ENCODE measurements at regions not wholly inside any gene's neighbourhood (a gene's known extent, or its start where the extent isn't known, plus 50 kb on each side); places are given as distances from the start of the nearest gene placed in this dataset.
"Not testable (repeated sequence)": the region's sequence is repeated elsewhere in the genome, so short reads cannot be mapped to it uniquely, and the experiment has no call there.

DNA sequence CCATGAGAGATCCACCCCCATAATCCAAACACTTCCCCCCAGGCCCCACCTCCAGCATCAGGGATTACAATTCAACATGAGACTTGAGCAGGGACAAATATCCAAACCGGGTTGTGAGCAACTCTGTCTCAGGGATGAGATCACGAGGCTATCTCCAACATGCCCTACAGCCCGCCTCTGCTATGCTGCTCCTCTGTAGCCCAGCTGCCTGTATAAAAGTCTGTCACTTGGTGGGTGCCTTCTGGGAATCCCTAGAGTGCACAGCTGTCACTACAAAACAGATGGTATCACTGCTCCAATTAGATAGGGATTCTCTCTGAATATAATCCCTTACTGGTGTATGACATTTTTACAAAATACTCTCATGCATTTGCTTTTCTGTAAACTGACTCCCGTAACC is 114.9 kb upstream of the NANOS1 start:
- no peak for DNase-seq (ENCODE audit: low read depth in 2 of 2)

DNA sequence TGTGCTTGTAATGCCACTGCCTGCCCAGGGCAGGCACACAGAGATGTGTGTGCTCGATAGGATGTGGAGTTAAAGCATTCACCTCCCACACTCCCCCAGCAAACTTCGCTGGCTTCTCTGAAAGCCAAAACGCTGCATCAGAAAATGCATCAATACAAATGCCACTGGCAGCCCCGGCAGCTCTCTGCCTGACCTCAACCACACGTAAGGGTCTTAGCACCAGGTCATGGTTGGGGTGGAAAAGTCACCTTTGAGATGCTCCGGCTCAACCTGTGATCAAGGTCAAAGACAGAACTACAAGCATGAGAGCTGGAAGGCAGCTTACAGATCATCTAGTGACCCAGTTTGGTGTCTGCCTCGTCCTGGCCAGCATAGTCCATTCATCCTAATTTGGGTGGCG is 114.4 kb upstream of the NANOS1 start:
- DNase-seq (ENCODE audit: low read depth in 2 of 2), result no peak

DNA sequence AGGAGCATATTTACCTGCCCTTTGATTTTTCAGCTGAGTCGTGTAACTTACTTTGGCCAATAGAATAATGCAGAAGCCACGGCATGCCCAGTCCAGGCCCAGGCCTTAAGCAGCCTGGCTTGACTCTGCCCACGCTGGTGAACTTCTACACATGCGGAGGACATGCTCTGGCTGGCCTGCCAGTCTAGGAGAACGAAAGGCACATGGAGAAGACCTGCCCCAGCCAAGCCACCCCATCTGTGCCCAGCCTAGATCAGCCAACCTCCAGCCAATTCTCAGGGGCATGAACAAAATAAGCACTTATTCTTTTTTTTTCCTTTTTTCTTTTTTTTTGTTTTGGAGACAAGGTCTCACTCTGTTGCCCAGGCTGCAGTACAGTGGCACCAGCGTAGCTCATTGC is 112.7 kb upstream of the NANOS1 start:
- DNase-seq (ENCODE audit: low read depth in 2 of 2), result no peak

DNA sequence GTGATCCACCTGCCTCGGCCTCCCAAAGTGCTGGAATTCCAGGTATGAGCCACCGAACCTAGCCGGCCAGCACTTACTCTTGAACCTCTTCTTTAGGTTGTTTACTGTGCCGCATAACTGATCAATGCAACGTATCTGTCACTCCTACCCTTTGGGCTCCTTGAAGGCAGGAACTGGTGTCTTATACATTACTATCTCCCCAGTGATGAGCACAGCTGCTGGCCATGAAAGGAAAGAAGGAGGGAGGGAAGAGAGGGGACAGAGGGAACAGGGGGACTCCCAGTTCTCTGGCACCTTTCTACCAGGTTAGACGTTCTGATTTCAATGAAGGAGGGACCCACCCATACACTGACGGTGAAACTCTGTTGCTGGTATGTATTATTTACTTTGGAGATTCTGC is 111.8 kb upstream of the NANOS1 start:
- DNase-seq (ENCODE audit: low read depth in 2 of 2), result no peak

DNA sequence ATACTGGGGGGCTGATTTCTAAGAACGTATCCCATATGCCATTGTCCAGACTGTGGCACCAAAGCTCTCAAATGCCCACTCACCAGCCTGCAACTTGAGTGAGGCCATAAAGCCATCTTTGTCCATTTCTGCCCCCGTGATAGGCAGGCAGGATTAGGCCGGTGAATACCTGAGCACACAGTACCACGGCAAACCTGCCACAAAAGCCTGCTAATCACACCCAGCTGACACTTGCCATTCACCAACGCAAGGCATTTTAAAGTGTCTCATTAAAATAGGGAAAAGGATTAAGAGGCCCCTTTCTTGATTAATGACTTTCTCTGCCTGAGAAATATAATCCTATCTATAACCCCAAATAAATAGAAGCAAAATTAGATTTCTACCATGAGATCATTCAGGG is 111.4 kb upstream of the NANOS1 start:
- no peak for DNase-seq (ENCODE audit: low read depth in 2 of 2)

DNA sequence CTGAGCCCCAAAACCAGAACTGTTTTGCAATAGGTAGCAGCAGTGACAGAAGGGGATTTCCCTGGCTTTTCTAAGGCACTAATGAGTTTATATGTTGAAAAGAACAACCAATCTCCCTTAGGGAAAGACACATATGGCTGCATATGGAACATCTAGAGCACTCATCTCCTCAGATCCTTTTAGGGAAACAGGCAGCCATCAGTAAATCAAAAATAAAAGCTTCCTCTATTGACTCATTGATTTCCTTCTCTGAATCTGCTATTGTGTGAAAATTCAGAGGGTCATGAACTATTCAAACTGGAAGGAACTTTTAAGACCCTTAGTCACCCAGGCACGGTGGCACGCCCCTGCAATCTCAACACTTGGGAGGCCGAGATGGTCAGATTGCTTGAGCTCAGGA is 110.9 kb upstream of the NANOS1 start:
- DNase-seq (ENCODE audit: low read depth in 2 of 2), result no peak

DNA sequence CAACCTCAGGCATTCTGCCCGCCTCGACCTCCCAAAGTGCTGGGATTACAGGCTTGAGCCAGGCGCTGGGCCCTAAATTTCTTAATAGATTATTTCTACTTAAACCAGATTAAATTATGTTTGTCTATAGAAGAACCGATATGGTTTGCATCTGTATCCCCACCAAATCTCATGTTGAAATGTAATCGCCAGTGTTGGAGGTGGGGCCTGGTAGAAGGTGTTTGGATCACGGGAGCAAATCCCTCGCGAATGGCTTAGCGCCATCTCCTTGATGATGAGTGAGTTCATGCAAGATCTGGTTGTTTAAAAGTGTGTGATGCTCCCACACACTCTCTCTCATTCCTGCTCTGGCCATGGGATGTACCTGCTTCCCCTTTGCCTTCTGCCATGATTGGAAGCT is 109.3 kb upstream of the NANOS1 start:
- DNase-seq (ENCODE audit: low read depth in 2 of 2), result no peak

DNA sequence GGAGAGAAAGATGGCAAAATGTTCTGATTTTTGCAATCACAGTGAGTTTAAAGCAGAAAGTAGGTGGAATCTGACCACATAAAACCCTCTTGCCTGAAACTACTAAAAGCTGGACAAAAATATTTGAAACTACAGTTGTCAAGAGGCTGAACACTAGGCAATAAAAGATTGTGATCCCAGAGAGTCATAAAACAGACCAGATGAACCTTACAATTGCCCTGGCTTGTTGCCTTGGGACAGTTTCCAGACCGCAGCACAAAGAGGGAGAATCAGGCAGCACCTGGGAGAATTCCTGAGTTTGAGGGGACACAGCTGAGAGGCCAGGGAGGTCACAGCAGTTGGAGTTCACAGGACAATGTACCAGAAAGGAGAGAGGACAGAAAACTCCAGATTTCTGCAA is 107.3 kb upstream of the NANOS1 start:
- DNase-seq (ENCODE audit: low read depth in 2 of 2), result no peak

DNA sequence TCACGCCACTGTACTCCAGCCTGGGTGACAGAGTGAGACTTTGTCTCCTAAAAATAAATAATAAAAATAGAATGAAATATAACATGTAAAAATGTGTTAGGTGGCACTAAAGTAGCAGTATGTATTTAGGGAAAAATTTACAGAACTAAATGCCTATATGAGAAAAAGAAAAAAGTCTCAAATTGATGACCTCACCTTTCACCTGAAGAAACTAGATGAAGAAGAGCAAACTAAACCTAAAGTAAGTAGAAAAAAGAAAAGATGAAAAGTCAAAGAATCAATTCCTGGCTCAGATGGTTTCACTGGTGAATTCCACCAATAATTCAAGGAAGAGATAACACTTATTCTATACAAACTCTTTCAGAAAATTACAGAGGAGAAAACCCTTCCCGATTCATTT is 106.5 kb upstream of the NANOS1 start:
- no peak for DNase-seq (ENCODE audit: low read depth in 2 of 2)

DNA sequence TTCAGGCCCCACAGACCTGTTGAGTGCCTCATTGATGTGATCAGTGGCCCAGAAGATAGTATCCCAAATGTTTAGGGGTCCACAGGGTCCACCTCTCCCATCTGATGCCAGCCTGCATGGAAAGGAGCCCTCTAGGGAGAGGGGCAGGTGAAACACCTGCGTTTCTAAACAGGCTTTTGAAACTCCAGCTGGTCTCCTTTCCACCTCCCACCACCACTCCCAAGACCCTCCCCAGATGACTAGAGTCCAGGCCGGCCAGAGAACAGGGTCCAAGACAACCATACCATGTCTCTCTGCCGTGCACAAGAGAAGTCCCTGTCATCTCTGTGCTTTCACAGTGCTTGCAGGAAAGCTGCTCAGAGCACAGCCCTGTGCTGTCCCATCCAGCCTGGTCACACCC is 105.0 kb upstream of the NANOS1 start:
- DNase-seq (ENCODE audit: low read depth in 2 of 2), result no peak

DNA sequence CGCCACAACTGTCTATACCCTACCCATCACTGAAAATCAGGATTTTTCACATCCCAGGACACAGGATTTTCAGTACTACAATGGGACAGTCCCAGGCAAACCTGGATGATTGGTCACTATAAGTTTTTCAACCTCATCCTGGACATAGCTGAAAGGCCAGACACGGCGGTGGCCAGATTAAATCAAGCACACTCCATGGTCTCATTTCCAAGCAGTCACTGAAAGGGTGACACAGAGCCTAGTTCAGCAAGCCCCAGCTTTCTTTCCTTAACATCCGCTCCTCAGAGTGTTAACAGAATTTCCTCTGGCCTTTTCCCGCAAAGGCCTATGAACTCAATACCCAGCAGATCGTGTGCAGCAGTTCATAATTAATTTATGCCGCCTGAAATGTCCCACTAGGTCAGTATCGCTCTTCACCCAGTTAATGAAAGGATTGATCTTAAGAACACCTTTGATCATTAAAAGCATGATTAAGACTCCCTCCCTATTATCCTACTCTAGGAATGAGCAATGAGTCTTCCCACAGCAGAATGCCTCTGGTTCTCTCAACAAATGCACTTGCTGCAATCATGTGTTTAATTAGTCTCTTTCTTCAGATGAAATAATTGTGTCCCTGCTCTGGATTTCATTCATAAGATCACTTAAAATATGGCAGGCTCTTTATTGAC is 104.0 kb upstream of the NANOS1 start:
- DNase-seq (ENCODE audit: low read depth in 2 of 2), result no peak

DNA sequence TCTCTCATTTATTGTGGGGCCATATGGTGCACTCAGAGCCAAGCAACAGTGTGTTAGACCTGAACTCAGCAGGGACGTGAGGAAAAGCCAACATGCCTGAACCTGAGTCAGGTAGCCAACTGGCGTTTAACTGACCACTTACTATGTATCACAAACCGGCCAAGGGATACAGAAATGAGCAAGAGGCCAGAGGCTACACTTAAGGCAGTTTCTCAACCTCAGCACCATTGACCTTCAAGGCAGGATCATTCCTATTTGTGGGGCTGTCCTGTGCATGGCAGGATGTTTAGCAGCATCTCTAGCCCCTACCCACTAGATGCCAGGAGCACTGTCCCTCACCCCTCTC is 103.5 kb upstream of the NANOS1 start:
- DNase-seq (ENCODE audit: low read depth in 2 of 2), result no peak

DNA sequence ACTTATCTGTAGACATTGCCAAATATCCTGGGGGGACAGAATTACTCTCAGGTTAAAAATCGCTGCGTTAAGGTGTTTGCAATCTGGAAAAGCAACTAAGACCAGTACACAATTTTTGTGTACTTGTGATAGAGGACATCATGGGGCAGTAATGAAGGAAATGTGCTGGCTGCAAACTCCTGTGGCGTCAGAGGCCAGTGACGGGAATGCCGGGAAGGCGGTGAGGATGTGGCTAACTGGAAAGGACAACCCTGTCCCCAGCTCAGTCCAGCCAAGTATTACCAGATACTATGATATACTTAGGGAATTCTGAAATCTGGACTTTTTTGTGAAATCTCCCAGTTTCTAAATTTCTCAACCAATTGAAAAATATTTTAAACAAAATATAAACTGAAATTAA is 103.1 kb upstream of the NANOS1 start:
- DNase-seq (ENCODE audit: low read depth in 2 of 2), result no peak

DNA sequence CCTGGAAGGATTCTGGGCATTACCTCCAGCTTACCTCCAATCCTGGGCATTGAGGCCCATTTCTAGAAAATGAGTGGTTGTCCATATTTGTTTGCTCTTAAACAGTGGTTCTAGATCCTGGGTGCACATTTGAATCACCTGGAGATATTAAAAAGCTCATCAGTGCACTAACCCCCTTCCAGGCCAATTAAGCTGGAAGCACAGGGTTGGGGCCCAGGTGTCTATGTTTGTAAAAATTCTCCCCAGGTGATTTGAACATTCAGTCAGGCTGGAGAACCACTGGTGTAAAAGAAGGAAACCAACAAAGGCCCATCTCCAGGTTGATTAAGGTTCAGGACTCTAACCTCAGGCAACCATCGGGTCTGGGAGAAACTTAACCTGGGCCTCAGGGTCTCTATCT is 102.6 kb upstream of the NANOS1 start:
- DNase-seq (ENCODE audit: low read depth in 2 of 2), result no peak

DNA sequence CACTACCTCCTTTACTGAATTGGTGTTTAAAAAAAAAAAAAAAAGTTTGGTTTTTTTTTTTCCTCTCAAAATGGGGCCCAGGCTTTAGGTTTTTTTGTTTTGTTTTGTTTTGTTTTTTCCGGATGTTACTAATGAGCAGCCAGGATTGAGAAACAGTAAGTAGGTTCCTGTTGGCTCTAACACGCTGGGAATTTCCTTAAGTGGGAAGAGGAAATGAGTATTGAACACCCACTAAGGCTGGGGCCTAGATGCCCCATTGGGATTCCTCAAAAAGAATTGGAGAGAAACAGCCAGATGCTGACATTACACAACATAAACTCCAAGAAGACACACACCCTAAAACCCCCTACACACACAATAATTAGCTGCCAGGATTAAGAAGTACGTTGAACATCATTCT is 102.2 kb upstream of the NANOS1 start:
- no peak for DNase-seq (ENCODE audit: low read depth in 2 of 2)

DNA sequence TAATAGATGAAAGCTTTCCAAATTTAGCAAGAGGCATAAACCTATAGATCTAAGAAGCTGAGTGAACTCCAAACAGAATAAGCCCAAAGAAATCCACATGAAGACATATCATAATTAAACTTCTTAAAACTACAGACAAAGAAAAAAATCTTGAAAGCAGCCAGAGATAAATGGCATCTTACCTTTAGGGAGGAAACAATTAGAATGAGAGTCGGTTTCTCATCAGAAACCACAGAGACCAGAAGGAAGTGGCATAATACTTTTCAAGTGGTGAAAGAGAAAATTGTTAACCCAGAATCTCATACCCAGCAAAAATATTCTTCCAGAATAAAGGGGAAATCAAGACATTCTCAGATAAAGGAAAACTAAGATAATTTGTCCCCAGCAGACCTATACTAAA is 98.9 kb upstream of the NANOS1 start:
- no peak for DNase-seq (ENCODE audit: low read depth in 2 of 2)

DNA sequence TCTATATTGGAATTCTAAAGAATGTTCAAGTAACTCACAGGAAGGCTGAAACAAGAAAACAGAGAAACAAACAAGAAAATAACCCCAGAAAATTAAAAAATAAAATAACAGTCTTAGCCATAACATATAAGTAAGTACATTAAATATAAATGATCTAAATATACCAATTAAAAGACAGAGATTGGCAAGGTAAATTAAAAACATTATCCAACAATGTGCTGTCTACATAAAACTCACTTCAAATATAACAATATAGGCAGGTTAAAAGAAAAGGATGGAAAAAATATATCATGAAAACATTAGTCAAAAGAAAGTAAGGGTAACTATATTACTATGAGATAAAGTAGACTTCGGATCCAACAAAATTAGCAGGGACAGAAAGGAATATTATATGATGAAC is 98.1 kb upstream of the NANOS1 start:
- no peak for DNase-seq (ENCODE audit: low read depth in 2 of 2)

DNA sequence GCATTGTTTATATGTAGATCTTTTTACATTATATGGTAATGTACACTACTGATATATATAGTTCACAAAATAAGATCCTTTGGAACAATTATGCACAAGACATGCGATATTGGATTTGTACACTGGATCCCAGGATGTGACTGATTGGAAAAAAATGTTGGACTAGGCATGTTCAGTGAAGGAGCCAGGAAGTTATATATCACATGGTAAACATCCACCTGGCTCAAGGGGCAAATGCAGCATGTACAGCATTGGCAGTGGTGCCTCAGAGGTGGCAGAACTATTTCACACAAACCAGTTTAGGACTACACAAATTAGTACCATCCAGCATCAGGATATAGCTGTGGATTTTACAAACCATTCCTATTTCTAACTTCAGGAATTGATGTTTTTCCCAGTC is 97.4 kb upstream of the NANOS1 start:
- DNase-seq (ENCODE audit: low read depth in 2 of 2), result not testable (repeated sequence)

DNA sequence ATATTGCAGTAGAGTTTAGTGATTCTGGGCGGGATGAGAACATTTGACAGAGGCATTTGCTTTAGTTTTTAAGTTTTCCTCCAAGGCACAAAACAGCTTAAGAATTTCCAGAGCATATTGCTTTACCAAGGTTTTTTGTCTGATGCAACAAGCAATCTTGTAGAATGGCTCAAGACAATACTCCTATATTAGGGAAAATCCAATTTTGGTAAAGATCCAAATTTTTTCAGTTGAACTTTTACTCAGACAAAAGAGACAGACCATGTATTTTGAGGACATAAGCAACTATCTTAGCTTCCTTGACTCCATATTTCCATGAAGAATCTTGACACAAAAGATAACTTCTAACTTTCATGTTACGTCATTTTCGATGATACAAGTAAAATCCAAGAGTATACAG is 92.3 kb upstream of the NANOS1 start:
- no peak for DNase-seq (ENCODE audit: low read depth in 2 of 2)

DNA sequence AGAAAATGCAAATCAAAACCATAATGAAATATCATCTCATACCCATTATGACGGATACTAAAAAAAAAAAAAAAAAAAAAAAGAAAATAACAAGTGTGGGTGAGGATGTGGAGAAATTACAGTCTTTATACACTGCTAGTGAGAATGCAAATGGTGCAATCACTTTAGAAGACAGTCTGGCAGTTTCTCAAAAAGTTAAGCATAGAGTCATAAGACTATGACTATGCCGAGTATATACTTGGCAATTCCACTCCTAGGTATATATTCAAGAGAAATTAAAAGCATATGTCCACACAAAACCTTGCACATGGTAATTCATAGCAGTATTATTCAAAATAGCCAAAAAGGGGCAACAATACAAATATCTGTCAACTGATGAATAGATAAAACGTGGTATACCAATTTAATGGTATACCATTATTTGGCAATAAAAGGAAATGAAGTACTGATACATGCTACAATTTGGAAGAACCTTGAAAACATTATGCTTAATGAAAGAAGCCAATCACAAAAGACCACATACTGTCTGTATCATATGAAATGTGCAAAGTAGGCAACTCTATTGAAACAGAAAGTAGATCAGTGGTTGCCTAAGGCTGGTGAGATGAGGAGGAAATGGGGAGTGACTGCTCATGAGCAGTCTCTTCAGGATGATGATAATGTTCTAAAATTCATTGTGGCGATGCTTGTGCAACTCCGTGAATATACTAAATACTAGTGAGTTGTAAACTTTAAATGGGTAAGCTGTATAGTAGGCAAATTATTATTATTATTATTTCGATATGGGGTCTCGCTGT is 90.1 kb upstream of the NANOS1 start:
- DNase-seq (ENCODE audit: low read depth in 2 of 2), result no peak

DNA sequence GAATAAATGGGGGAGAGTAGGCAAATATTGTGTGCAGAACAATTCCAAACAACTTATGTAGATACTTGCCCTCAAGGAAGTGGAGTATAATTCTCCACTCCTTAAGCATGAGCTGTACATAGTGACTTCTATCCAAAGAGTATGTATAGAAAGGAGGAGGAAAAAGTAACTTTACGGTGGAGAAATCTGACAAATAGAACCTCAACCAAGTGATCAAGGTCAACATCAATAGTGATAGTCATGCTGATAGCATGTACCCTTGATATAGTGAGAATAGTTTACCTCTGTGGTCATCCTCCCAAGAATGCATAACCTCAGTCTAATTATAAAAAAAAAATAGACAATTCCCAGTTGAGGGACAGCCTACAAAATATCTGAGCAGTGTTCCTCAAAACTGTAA is 89.1 kb upstream of the NANOS1 start:
- DNase-seq (ENCODE audit: low read depth in 2 of 2), result no peak

DNA sequence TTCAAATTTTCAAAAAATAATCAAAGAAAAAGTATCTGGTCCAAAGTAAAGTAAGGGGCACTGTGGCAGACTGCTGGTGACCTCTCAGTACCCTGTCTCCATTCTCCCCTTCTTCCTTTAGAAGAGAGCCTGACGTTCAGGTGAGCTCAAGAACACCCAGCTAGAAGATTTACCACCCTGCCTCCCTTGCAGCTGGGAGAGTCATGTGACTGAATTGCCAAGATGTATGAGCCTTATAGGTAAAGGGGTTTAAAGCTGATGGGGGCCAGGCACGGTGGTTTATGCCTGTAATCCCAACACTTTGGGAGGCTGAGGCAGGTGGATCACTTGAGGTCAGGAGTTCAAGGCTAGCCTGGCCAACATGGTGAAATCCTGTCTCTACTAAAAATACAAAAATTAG is 86.3 kb upstream of the NANOS1 start:
- no peak for DNase-seq (ENCODE audit: low read depth in 2 of 2)

DNA sequence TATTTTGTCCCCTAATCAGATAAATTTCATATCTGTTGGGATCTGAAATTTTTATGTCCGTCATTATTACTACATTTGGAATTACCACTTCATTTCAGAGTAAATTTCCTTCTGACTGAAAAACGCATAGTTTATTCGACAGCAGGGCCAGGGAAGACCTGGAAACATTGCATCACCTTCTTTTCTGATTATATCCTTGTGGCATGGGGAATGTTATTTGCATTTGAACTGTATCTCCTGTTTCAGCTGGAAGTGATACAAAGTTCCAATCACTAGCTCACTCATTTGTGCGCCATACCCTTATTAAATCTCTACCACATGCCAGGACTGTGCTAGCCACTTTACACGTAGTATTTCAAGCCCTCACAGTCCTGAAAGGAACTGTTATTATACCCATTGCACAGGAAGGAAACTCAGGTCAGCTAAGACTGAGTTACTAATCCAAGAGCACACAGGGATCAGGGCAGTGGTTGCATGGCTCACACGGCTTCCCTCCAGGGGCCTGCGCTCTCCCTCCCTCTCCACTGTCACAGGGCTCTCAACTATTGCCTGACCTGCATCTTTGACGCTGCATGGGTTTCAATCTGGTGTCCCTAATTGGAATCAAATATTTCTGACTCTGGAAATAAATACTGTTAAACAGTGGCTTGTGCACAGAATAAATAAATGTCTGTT is 84.4 kb upstream of the NANOS1 start:
- DNase-seq (ENCODE audit: low read depth in 2 of 2), result no peak
